IPS DF 6.9 (cell line): ENCODE measurements at regions not wholly inside any gene's neighbourhood (a gene's known extent, or its start where the extent isn't known, plus 50 kb on each side); places are given as distances from the start of the nearest gene placed in this dataset.

Source experiments
- DNase-seq: peaks from one replicate; pipeline ENCODE4 v3.0.0-alpha.2; 2013; ENCODE audit warnings: low read depth, low spot score
- H3K27ac ChIP-seq: one replicate; pipeline ENCODE4 v1.5.1; 2013; ENCODE audit warnings: low read length, control low read depth
- H3K27me3 ChIP-seq: 2 replicates; pipeline ENCODE4 v1.6.1; 2013; ENCODE audit warnings: mild to moderate bottlenecking, low read length; ENCODE audit not compliant: control insufficient read depth, insufficient read depth
- H3K36me3 ChIP-seq: 2 replicates; pipeline ENCODE4 v1.6.1; 2013; ENCODE audit warnings: low read length; ENCODE audit not compliant: control insufficient read depth, insufficient read depth
- H3K4me1 ChIP-seq: 2 replicates; pipeline ENCODE4 v1.6.1; 2013; ENCODE audit warnings: low read length; ENCODE audit not compliant: control insufficient read depth, insufficient read depth
- H3K4me3 ChIP-seq: 2 replicates; pipeline ENCODE4 v1.5.1; 2013; ENCODE audit warnings: mild to moderate bottlenecking, low read length
- H3K9me3 ChIP-seq: 2 replicates; pipeline ENCODE4 v1.6.1; 2013; ENCODE audit warnings: low read length, inconsistent platforms; ENCODE audit not compliant: control insufficient read depth, insufficient read depth
- WGBS: extraction: QIAGEN DNeasy Blood & Tissue Kit; methylation state at CpG from one replicate; pipeline ENCODE4 v1.1.7; 2013; ENCODE audit warnings: mixed read lengths, missing lambda C conversion rate; ENCODE audit not compliant: insufficient read length, insufficient coverage; 5-methylcytosine and 5-hydroxymethylcytosine counted together

- Histone ChIP-seq H3K36me3 (no peaks in the 10 kb centered on the region), H3K4me3 (no peak overlapping the region), H3K27ac (no peak overlapping the region), H3K27me3 (no peaks in the 10 kb centered on the region), H3K9me3 (no peaks in the 10 kb centered on the region), H3K4me1 (no peaks in the 10 kb centered on the region)
- no peak for DNase-seq
- no CpG with 5 or more reads among the region's 9 CpGs for WGBS
Measured at GRCh38 chr13:73599232-73600128, 534.7 kb downstream of the KLF12 start.

GRCh38 chr13:73598020-73598712, 536.0 kb downstream of the KLF12 start:
- no peaks in the 10 kb centered on the region for H3K9me3 ChIP-seq
- WGBS, result no CpG with 5 or more reads among the region's 3 CpGs
- H3K36me3 ChIP-seq, result no peaks in the 10 kb centered on the region
- no peak overlapping the region for H3K27ac ChIP-seq
- no peak for DNase-seq
- H3K27me3 ChIP-seq, result no peaks in the 10 kb centered on the region
- no peaks in the 10 kb centered on the region for H3K4me1 ChIP-seq
- H3K4me3 ChIP-seq, result no peak overlapping the region

- H3K9me3 ChIP-seq, result no peaks in the 10 kb centered on the region
- H3K27ac ChIP-seq, result no peak overlapping the region
- H3K4me3 ChIP-seq, result no peak overlapping the region
- no CpG with 5 or more reads among the region's 1 CpG for WGBS
- H3K27me3 ChIP-seq, result no peaks in the 10 kb centered on the region
- DNase-seq, result no peak
- H3K36me3 ChIP-seq, result no peaks in the 10 kb centered on the region
- no peaks in the 10 kb centered on the region for H3K4me1 ChIP-seq
Measured at GRCh38 chr13:73596382-73596781, 537.6 kb downstream of the KLF5 start.

GRCh38 chr13:73593199-73593765, 534.5 kb downstream of the KLF5 start:
- Histone ChIP-seq H3K9me3 (no peaks in the 10 kb centered on the region), H3K4me3 (no peak overlapping the region), H3K4me1 (no peaks in the 10 kb centered on the region), H3K27ac (no peak overlapping the region), H3K27me3 (no peaks in the 10 kb centered on the region), H3K36me3 (no peaks in the 10 kb centered on the region)
- DNase-seq, result no peak
- no CpG with 5 or more reads among the region's 6 CpGs for WGBS

GRCh38 chr13:73591861-73592260, 533.1 kb downstream of the KLF5 start:
- no peak overlapping the region for H3K27ac ChIP-seq
- H3K4me1 ChIP-seq, result no peaks in the 10 kb centered on the region
- no peaks in the 10 kb centered on the region for H3K27me3 ChIP-seq
- DNase-seq, result no peak
- H3K9me3 ChIP-seq, result no peaks in the 10 kb centered on the region
- no CpG with 5 or more reads among the region's 6 CpGs for WGBS
- H3K36me3 ChIP-seq, result no peaks in the 10 kb centered on the region
- H3K4me3 ChIP-seq, result no peak overlapping the region

- no peak for DNase-seq
- Histone ChIP-seq H3K27me3 (no peaks in the 10 kb centered on the region), H3K4me3 (no peak overlapping the region)
Measured at GRCh38 chr13:73590795-73591194, 532.0 kb downstream of the KLF5 start.

GRCh38 chr13:73585236-73585635, 526.4 kb downstream of the KLF5 start:
- Histone ChIP-seq H3K9me3 (no peaks in the 10 kb centered on the region), H3K36me3 (no peaks in the 10 kb centered on the region), H3K27me3 (no peaks in the 10 kb centered on the region), H3K27ac (no peak overlapping the region), H3K4me3 (no peak overlapping the region), H3K4me1 (no peaks in the 10 kb centered on the region)
- no CpG with 5 or more reads among the region's 2 CpGs for WGBS
- no peak for DNase-seq

More at GRCh38 chr13:73590795-73591194, 532.0 kb downstream of the KLF5 start:
- Histone ChIP-seq H3K9me3 (no peaks in the 10 kb centered on the region), H3K36me3 (no peaks in the 10 kb centered on the region), H3K27ac (no peak overlapping the region), H3K4me1 (no peaks in the 10 kb centered on the region)

GRCh38 chr13:73583331-73583730, 524.5 kb downstream of the KLF5 start:
- no CpG with 5 or more reads among the region's 3 CpGs for WGBS
- DNase-seq, result no peak
- Histone ChIP-seq H3K9me3 (no peaks in the 10 kb centered on the region), H3K4me3 (no peak overlapping the region), H3K4me1 (no peaks in the 10 kb centered on the region), H3K27me3 (no peaks in the 10 kb centered on the region), H3K36me3 (no peaks in the 10 kb centered on the region), H3K27ac (no peak overlapping the region)

GRCh38 chr13:73580513-73581267, 521.9 kb downstream of the KLF5 start:
- Histone ChIP-seq H3K4me1 (no peaks in the 10 kb centered on the region), H3K4me3 (no peak overlapping the region), H3K27me3 (no peaks in the 10 kb centered on the region), H3K36me3 (no peaks in the 10 kb centered on the region), H3K27ac (no peak overlapping the region), H3K9me3 (no peaks in the 10 kb centered on the region)
- WGBS, result no CpG with 5 or more reads among the region's 3 CpGs
- DNase-seq, result no peak

- no peak for DNase-seq
- Histone ChIP-seq H3K27me3 (no peaks in the 10 kb centered on the region), H3K9me3 (no peaks in the 10 kb centered on the region), H3K4me3 (no peak overlapping the region), H3K4me1 (no peaks in the 10 kb centered on the region), H3K27ac (no peak overlapping the region), H3K36me3 (no peaks in the 10 kb centered on the region)
- no CpG with 5 or more reads among the region's 2 CpGs for WGBS
Measured at GRCh38 chr13:73579574-73580274, 520.9 kb downstream of the KLF5 start.
